ENCODE measurements at regions not wholly inside any gene's neighbourhood (a gene's known extent, or its start where the extent isn't known, plus 50 kb on each side); places are given as distances from the start of the nearest gene placed in this dataset.

DNA sequence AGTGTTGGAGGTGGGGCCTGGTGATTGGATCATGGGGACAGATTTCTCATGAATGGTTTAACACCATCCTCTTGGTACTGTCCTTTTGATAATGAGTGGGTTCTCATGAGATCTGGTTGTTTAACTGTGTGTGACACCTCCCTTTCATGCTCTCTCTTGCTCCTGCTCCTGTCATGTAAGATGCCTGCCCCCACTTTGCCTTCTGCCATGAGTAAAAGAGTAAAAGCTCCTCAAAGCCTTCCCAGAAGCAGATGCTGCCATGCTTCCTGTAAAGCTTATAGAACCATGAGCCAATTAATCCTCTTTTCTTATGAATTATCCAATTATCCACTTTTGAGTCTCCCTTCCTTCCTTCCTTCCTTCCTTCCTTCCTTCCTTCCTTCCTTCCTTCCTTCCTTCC lies 317.7 kb downstream of the RDH14 start:
- H3K4me3 Mint-ChIP-seq: no peak overlapping the region
- CTCF ChIA-PET: no interaction called here
- POLR2A ChIA-PET: no interaction called here
- Histone ChIP-seq H3K4me3 (ENCODE audit: control extremely low read depth in 1 of 5, extremely low read depth in 1 of 5, insufficient read depth in 1 of 5, low read depth in 2 of 5, low read length in 4 of 5) (no peak overlapping the region), H3K4me1 (ENCODE audit: control insufficient read depth in 2 of 2, insufficient read depth in 2 of 2, low read length in 2 of 2) (no peaks in the 10 kb centered on the region), H3K36me3 (replicated peaks in 1 of 2; ENCODE audit: control extremely low read depth in 1 of 2, control insufficient read depth in 1 of 2, extremely low read depth in 1 of 2, insufficient read depth in 2 of 2, low read length in 1 of 2) (no peaks in the 10 kb centered on the region), H3K27me3 (replicated peaks in 1 of 4; ENCODE audit: control extremely low read depth in 1 of 4, control insufficient read depth in 3 of 4, insufficient read depth in 4 of 4, low read length in 3 of 4) (peaks cover 0 to 3% (median 2%) of the 10 kb centered on the region in 4 experiments), H3K9ac (ENCODE audit: low read length) (no peak overlapping the region), H2AFZ (ENCODE audit: insufficient read depth, low read depth, low read length, poor library complexity, severe bottlenecking) (no peak overlapping the region), H3K27ac (ENCODE audit: low read length in 2 of 2) (no peak overlapping the region), H3K9me3 (ENCODE audit: control extremely low read depth in 1 of 3, control insufficient read depth in 2 of 3, insufficient read depth in 1 of 3, low read length in 2 of 3) (no peaks in the 10 kb centered on the region), H4K20me1 (ENCODE audit: control insufficient read depth, insufficient read depth, low read length, poor library complexity, severe bottlenecking) (no peaks in the 10 kb centered on the region), H3K79me2 (ENCODE audit: control insufficient read depth, insufficient read depth, low read length) (no peaks in the 10 kb centered on the region), H3K4me2 (replicated peaks; ENCODE audit: low read depth, low read length, poor library complexity, severe bottlenecking) (no peak overlapping the region)
- H3K27me3 Mint-ChIP-seq: peaks cover 11% of the 10 kb centered on the region
- H3K27ac Mint-ChIP-seq: no peak overlapping the region
- DNase-seq (no peak), ATAC-seq (ENCODE audit: low read depth) (no peak)
- H3K9me3 Mint-ChIP-seq (ENCODE audit: insufficient read depth): no peaks in the 10 kb centered on the region
- no peak for TF ChIP-seq EZH2 (IDR thresholded peaks at IDR 0.05; ENCODE audit: borderline replicate concordance, insufficient read depth, low read depth, low read length, poor library complexity, severe bottlenecking)
- TF ChIP-seq, protein P1, sequence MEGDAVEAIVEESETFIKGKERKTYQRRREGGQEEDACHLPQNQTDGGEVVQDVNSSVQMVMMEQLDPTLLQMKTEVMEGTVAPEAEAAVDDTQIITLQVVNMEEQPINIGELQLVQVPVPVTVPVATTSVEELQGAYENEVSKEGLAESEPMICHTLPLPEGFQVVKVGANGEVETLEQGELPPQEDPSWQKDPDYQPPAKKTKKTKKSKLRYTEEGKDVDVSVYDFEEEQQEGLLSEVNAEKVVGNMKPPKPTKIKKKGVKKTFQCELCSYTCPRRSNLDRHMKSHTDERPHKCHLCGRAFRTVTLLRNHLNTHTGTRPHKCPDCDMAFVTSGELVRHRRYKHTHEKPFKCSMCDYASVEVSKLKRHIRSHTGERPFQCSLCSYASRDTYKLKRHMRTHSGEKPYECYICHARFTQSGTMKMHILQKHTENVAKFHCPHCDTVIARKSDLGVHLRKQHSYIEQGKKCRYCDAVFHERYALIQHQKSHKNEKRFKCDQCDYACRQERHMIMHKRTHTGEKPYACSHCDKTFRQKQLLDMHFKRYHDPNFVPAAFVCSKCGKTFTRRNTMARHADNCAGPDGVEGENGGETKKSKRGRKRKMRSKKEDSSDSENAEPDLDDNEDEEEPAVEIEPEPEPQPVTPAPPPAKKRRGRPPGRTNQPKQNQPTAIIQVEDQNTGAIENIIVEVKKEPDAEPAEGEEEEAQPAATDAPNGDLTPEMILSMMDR (IDR thresholded peaks at IDR 0.05): no peak
- H3K4me1 Mint-ChIP-seq: no peaks in the 10 kb centered on the region
- intact Hi-C loops (cut with micrococcal nuclease): no loop called here

DNA sequence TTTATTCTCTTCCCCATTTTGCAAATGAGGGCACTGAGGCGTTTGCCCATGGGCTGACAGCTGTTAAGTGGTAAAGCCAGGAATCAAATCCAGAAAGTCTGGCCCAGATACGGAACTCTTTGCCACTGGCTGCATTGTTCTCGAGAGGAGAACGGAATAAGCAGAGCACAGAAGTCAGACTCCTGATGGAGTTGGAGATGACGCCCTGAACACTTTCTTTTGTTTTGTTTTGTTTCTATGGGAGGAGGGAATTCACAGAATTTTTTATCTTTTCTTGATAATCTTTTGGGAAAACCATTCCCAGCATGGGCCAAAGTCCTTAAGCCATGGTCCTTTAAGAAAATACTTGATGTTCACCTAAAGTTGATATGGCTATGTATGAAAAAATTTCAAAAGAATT lies 322.2 kb downstream of the RDH14 start:
- Mint-ChIP-seq H3K4me1 (no peaks in the 10 kb centered on the region), H3K4me3 (no peak overlapping the region), H3K27me3 (peaks cover 10% of the 10 kb centered on the region), H3K9me3 (ENCODE audit: insufficient read depth) (no peaks in the 10 kb centered on the region), H3K27ac (no peak overlapping the region)
- Histone ChIP-seq H4K20me1 (ENCODE audit: control insufficient read depth, insufficient read depth, low read length, poor library complexity, severe bottlenecking) (no peaks in the 10 kb centered on the region), H3K36me3 (replicated peaks in 1 of 2; ENCODE audit: control extremely low read depth in 1 of 2, control insufficient read depth in 1 of 2, extremely low read depth in 1 of 2, insufficient read depth in 2 of 2, low read length in 1 of 2) (no peaks in the 10 kb centered on the region), H3K27me3 (replicated peaks in 1 of 4; ENCODE audit: control extremely low read depth in 1 of 4, control insufficient read depth in 3 of 4, insufficient read depth in 4 of 4, low read length in 3 of 4) (no peaks in the 10 kb centered on the region), H3K79me2 (ENCODE audit: control insufficient read depth, insufficient read depth, low read length) (no peaks in the 10 kb centered on the region), H3K4me2 (replicated peaks; ENCODE audit: low read depth, low read length, poor library complexity, severe bottlenecking) (no peak overlapping the region), H3K9me3 (ENCODE audit: control extremely low read depth in 1 of 3, control insufficient read depth in 2 of 3, insufficient read depth in 1 of 3, low read length in 2 of 3) (no peaks in the 10 kb centered on the region), H3K4me3 (ENCODE audit: control extremely low read depth in 1 of 5, extremely low read depth in 1 of 5, insufficient read depth in 1 of 5, low read depth in 2 of 5, low read length in 4 of 5) (no peak overlapping the region), H3K4me1 (ENCODE audit: control insufficient read depth in 2 of 2, insufficient read depth in 2 of 2, low read length in 2 of 2) (no peaks in the 10 kb centered on the region), H2AFZ (ENCODE audit: insufficient read depth, low read depth, low read length, poor library complexity, severe bottlenecking) (no peak overlapping the region), H3K27ac (ENCODE audit: low read length in 2 of 2) (no peak overlapping the region), H3K9ac (ENCODE audit: low read length) (no peak overlapping the region)
- DNase-seq: no peak
- TF ChIP-seq, protein P1 (IDR thresholded peaks at IDR 0.05): no peak
- no peak for ATAC-seq (ENCODE audit: low read depth)
- 55% methylated on average over 3 of the region's 5 CpGs for WGBS (ENCODE audit: insufficient coverage)
- CTCF ChIA-PET: no interaction called here
- intact Hi-C loops (cut with micrococcal nuclease): no loop called here
- POLR2A ChIA-PET: no interaction called here

All from B cell (primary cell).